Mononuclear cell (primary cell): ENCODE measurements at regions not wholly inside any gene's neighbourhood (a gene's known extent, or its start where the extent isn't known, plus 50 kb on each side); places are given as distances from the start of the nearest gene placed in this dataset.
"Not testable (repeated sequence)": the region's sequence is repeated elsewhere in the genome, so short reads cannot be mapped to it uniquely, and the experiment has no call there.

ENCODE experiments used
- H3K27me3 ChIP-seq: 2 replicates; pipeline ENCODE4 v1.6.0; 2011; ENCODE audit warnings: low read length, control low read depth; ENCODE audit not compliant: insufficient read depth
- H3K4me1 ChIP-seq: 2 replicates; pipeline ENCODE4 v1.5.1; 2011; ENCODE audit warnings: mild to moderate bottlenecking, low read length, control low read depth; ENCODE audit not compliant: insufficient read depth
- H3K4me3 ChIP-seq: 2 replicates; pipeline ENCODE4 v1.5.1; 2011; ENCODE audit warnings: mild to moderate bottlenecking, low read length, moderate library complexity
- H3K9me3 ChIP-seq: 2 replicates; pipeline ENCODE4 v1.5.1; 2011; ENCODE audit warnings: low read depth, mild to moderate bottlenecking, control low read depth, low read length

- Histone ChIP-seq H3K4me1 (no peaks in the 10 kb centered on the region), H3K27me3 (no peaks in the 10 kb centered on the region), H3K9me3 (no peaks in the 10 kb centered on the region), H3K4me3 (no peak overlapping the region)
Observed at GRCh38 chr22:26918226-26918625, 260.8 kb downstream of the MIAT start.

- no peaks in the 10 kb centered on the region for H3K27me3 ChIP-seq
- H3K4me3 ChIP-seq: no peak overlapping the region
- no peaks in the 10 kb centered on the region for H3K9me3 ChIP-seq
- H3K4me1 ChIP-seq: no peaks in the 10 kb centered on the region
Observed at GRCh38 chr22:26921726-26922125, 264.3 kb downstream of the MIAT start.

- Histone ChIP-seq H3K4me1 (no peaks in the 10 kb centered on the region), H3K27me3 (no peaks in the 10 kb centered on the region), H3K9me3 (no peaks in the 10 kb centered on the region), H3K4me3 (no peak overlapping the region)
Observed at GRCh38 chr22:26922806-26923205, 265.4 kb downstream of the MIAT start.

GRCh38 chr22:26923531-26923930 is 266.1 kb downstream of the MIAT start:
- H3K9me3 ChIP-seq: no peaks in the 10 kb centered on the region
- no peak overlapping the region for H3K4me3 ChIP-seq
- no peaks in the 10 kb centered on the region for H3K4me1 ChIP-seq
- H3K27me3 ChIP-seq: no peaks in the 10 kb centered on the region

- no peak overlapping the region for H3K4me3 ChIP-seq
- H3K27me3 ChIP-seq: no peaks in the 10 kb centered on the region
- H3K4me1 ChIP-seq: no peaks in the 10 kb centered on the region
- H3K9me3 ChIP-seq: no peaks in the 10 kb centered on the region
Observed at GRCh38 chr22:26927821-26928220, 270.4 kb downstream of the MIAT start.

GRCh38 chr22:26931471-26931870 is 274.1 kb downstream of the MIAT start:
- H3K9me3 ChIP-seq: no peaks in the 10 kb centered on the region
- H3K27me3 ChIP-seq: no peaks in the 10 kb centered on the region
- no peak overlapping the region for H3K4me3 ChIP-seq
- no peaks in the 10 kb centered on the region for H3K4me1 ChIP-seq

GRCh38 chr22:26933105-26933590 is 275.8 kb downstream of the MIAT start:
- Histone ChIP-seq H3K4me1 (no peaks in the 10 kb centered on the region), H3K9me3 (no peaks in the 10 kb centered on the region), H3K27me3 (no peaks in the 10 kb centered on the region), H3K4me3 (no peak overlapping the region)

- Histone ChIP-seq H3K4me1 (no peaks in the 10 kb centered on the region), H3K4me3 (no peak overlapping the region), H3K9me3 (no peaks in the 10 kb centered on the region), H3K27me3 (no peaks in the 10 kb centered on the region)
Observed at GRCh38 chr22:26937213-26937612, 279.8 kb downstream of the MIAT start.

GRCh38 chr22:26939466-26939865 is 282.1 kb downstream of the MIAT start:
- H3K27me3 ChIP-seq: no peaks in the 10 kb centered on the region
- no peak overlapping the region for H3K4me3 ChIP-seq
- no peaks in the 10 kb centered on the region for H3K4me1 ChIP-seq
- H3K9me3 ChIP-seq: no peaks in the 10 kb centered on the region

GRCh38 chr22:26941896-26942636 is 284.7 kb downstream of the MIAT start:
- Histone ChIP-seq H3K4me3 (no peak overlapping the region), H3K9me3 (no peaks in the 10 kb centered on the region)

GRCh38 chr22:26942637-26942957 is 285.2 kb downstream of the MIAT start:
- no peaks in the 10 kb centered on the region for H3K4me1 ChIP-seq
- no peaks in the 10 kb centered on the region for H3K27me3 ChIP-seq
- H3K4me3 ChIP-seq: no peak overlapping the region
- H3K9me3 ChIP-seq: no peaks in the 10 kb centered on the region

More at GRCh38 chr22:26941896-26942636, 284.7 kb downstream of the MIAT start:
- Histone ChIP-seq H3K27me3 (no peaks in the 10 kb centered on the region), H3K4me1 (no peaks in the 10 kb centered on the region)

- no peaks in the 10 kb centered on the region for H3K9me3 ChIP-seq
- H3K4me3 ChIP-seq: no peak overlapping the region
- no peaks in the 10 kb centered on the region for H3K27me3 ChIP-seq
- no peaks in the 10 kb centered on the region for H3K4me1 ChIP-seq
Observed at GRCh38 chr22:26945565-26945964, 288.2 kb downstream of the MIAT start.

GRCh38 chr22:26949193-26949592 is 291.8 kb downstream of the MIAT start:
- Histone ChIP-seq H3K4me3 (no peak overlapping the region), H3K4me1 (no peaks in the 10 kb centered on the region), H3K27me3 (peaks cover 15% of the 10 kb centered on the region), H3K9me3 (no peaks in the 10 kb centered on the region)

GRCh38 chr22:26951139-26951538 is 293.8 kb downstream of the MIAT start:
- H3K27me3 ChIP-seq: peaks cover 15% of the 10 kb centered on the region
- not testable (repeated sequence) for H3K9me3 ChIP-seq, H3K4me1 ChIP-seq

GRCh38 chr22:26952004-26952403 is 294.6 kb downstream of the MIAT start:
- Histone ChIP-seq H3K4me1 (no peaks in the 10 kb centered on the region), H3K9me3 (no peaks in the 10 kb centered on the region), H3K4me3 (no peak overlapping the region), H3K27me3 (peaks cover 15% of the 10 kb centered on the region)

More at GRCh38 chr22:26951139-26951538, 293.8 kb downstream of the MIAT start:
- not testable (repeated sequence) for H3K4me3 ChIP-seq

- no peak overlapping the region for H3K4me3 ChIP-seq
- H3K4me1 ChIP-seq: no peaks in the 10 kb centered on the region
- no peaks in the 10 kb centered on the region for H3K9me3 ChIP-seq
- H3K27me3 ChIP-seq: peaks cover 19% of the 10 kb centered on the region
Observed at GRCh38 chr22:26952451-26953011, 295.1 kb downstream of the MIAT start.
